ENCODE measurements at regions not wholly inside any gene's neighbourhood (a gene's known extent, or its start where the extent isn't known, plus 50 kb on each side); places are given as distances from the start of the nearest gene placed in this dataset.

DNA sequence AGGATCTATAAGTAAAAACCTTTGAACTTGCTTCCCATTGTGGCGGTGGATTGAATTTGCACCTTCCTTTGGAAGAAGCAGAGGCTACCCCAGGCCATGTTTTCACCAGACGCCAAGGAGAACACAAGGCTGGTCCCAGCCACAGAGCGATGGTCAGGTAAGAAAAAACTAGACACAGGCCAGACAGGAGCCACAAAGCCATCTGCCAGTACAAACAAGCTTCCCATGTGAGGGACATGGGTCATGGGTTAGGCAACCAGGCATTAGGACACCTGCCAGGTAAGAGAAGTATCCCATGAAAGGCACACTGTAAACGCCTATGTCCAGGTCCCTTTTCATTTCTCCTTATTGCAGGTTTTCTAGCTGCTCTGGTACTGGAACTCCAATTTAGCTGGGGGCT is 190.2 kb downstream of the KLF13 start:
- H3K4me3 ChIP-seq (ENCODE audit: severe bottlenecking): no peak overlapping the region
- H3K27ac ChIP-seq (ENCODE audit: poor library complexity, severe bottlenecking): no peak overlapping the region
- H3K9me3 ChIP-seq (ENCODE audit: severe bottlenecking): no peaks in the 10 kb centered on the region
- no peak for ATAC-seq (ENCODE audit: low read depth)
- TF ChIP-seq, protein P1, sequence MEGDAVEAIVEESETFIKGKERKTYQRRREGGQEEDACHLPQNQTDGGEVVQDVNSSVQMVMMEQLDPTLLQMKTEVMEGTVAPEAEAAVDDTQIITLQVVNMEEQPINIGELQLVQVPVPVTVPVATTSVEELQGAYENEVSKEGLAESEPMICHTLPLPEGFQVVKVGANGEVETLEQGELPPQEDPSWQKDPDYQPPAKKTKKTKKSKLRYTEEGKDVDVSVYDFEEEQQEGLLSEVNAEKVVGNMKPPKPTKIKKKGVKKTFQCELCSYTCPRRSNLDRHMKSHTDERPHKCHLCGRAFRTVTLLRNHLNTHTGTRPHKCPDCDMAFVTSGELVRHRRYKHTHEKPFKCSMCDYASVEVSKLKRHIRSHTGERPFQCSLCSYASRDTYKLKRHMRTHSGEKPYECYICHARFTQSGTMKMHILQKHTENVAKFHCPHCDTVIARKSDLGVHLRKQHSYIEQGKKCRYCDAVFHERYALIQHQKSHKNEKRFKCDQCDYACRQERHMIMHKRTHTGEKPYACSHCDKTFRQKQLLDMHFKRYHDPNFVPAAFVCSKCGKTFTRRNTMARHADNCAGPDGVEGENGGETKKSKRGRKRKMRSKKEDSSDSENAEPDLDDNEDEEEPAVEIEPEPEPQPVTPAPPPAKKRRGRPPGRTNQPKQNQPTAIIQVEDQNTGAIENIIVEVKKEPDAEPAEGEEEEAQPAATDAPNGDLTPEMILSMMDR (IDR thresholded peaks at IDR 0.05; ENCODE audit: poor library complexity, severe bottlenecking): no peak
- no peaks in the 10 kb centered on the region for H3K4me1 ChIP-seq (ENCODE audit: insufficient read depth, poor library complexity, severe bottlenecking)
- H3K36me3 ChIP-seq (ENCODE audit: low read depth): no peaks in the 10 kb centered on the region
- peaks cover 10% of the 10 kb centered on the region for H3K27me3 ChIP-seq (ENCODE audit: insufficient read depth, poor library complexity, severe bottlenecking)
- DNase-seq (ENCODE audit: low spot score): no peak

DNA sequence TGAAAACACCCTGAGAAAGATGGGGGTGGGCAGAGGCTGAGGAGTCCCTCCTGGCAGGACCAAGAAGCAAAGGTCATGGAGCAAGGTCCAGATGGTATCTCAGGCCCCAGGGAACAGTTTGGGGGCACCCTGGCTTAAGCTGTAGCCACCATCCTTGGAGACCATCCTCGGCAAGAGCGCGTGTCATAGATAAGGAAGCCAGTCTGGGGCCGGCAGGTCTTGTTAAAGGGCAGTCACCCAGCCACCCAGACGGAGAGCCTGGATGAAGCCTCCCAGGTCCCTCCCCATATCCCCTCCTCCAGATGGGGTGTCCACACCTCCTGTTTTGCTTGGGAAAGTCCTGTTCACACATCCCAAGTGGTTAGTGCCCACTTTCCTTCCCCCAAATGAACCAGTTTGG is 191.1 kb downstream of the KLF13 start:
- Histone ChIP-seq H3K36me3 (ENCODE audit: low read depth) (no peaks in the 10 kb centered on the region), H3K27me3 (ENCODE audit: insufficient read depth, poor library complexity, severe bottlenecking) (peaks cover 6% of the 10 kb centered on the region), H3K4me3 (ENCODE audit: severe bottlenecking) (no peak overlapping the region), H3K4me1 (ENCODE audit: insufficient read depth, poor library complexity, severe bottlenecking) (no peaks in the 10 kb centered on the region), H3K9me3 (ENCODE audit: severe bottlenecking) (no peaks in the 10 kb centered on the region), H3K27ac (ENCODE audit: poor library complexity, severe bottlenecking) (no peak overlapping the region)
- DNase-seq (ENCODE audit: low spot score) (no peak), ATAC-seq (ENCODE audit: low read depth) (no peak)
- TF ChIP-seq, protein P1 (IDR thresholded peaks at IDR 0.05; ENCODE audit: poor library complexity, severe bottlenecking): no peak

DNA sequence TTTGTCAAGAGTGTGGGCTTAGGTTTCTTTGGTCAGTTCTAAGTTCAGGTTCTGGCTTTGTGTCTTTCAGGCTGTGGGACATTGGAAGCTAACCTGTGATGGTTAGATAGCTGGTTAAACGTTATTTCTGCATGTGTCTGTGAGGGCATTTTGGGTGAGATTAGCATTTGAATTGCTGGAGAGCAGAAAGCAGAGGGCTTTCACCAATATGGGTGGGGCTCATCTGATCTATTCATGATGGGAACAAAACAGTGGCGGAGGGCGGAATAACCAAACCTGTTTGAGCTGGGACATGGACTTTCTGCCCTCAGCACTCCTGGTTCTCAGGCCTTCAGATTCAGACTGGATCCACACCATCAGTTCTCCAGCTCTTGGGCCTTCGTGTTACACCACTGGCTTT is 195.4 kb downstream of the KLF13 start:
- DNase-seq (ENCODE audit: low spot score) (no peak), ATAC-seq (ENCODE audit: low read depth) (no peak)
- H3K9me3 ChIP-seq (ENCODE audit: severe bottlenecking): no peaks in the 10 kb centered on the region
- H3K4me1 ChIP-seq (ENCODE audit: insufficient read depth, poor library complexity, severe bottlenecking): no peaks in the 10 kb centered on the region
- TF ChIP-seq, protein P1 (IDR thresholded peaks at IDR 0.05; ENCODE audit: poor library complexity, severe bottlenecking): no peak
- H3K27ac ChIP-seq (ENCODE audit: poor library complexity, severe bottlenecking): no peak overlapping the region
- no peaks in the 10 kb centered on the region for H3K36me3 ChIP-seq (ENCODE audit: low read depth)
- no peak overlapping the region for H3K4me3 ChIP-seq (ENCODE audit: severe bottlenecking)
- H3K27me3 ChIP-seq (ENCODE audit: insufficient read depth, poor library complexity, severe bottlenecking): peaks cover 5% of the 10 kb centered on the region

DNA sequence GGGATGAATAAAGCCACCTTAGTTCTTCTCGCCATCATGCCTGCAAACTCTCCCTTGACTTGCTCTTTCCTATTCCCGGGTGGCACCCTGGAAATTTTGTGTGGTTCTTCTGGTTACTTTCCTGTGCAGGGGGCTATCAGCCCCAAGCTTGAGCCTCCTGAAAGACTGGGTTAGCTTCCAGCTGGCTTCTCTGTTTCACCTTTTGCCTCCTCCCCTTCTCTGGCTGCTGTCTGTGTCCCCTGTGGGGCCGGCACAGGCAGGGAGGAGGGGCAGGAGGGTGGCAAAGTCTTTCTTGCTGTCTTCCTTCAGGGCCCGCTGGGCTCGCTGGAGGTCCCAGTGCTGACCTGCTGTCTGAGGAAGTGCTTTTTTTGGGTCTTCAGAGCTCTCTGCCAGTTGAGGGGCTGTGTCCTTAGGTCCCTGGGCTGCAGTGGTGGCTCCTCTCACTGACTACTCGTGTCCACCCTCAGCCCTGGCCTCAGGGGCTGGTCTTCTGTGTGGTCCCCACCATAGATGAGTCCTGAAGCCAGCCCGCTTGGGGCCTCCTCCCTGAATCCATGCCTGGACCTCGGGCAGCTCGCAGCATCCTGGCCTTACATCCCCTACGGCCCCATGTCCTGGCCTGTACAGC is 196.5 kb downstream of the KLF13 start:
- no peak for DNase-seq (ENCODE audit: low spot score)
- Histone ChIP-seq H3K4me1 (ENCODE audit: insufficient read depth, poor library complexity, severe bottlenecking) (no peaks in the 10 kb centered on the region), H3K4me3 (ENCODE audit: severe bottlenecking) (no peak overlapping the region), H3K27me3 (ENCODE audit: insufficient read depth, poor library complexity, severe bottlenecking) (peaks cover 5% of the 10 kb centered on the region), H3K27ac (ENCODE audit: poor library complexity, severe bottlenecking) (no peak overlapping the region), H3K9me3 (ENCODE audit: severe bottlenecking) (no peaks in the 10 kb centered on the region), H3K36me3 (ENCODE audit: low read depth) (no peaks in the 10 kb centered on the region)
- TF ChIP-seq, protein P1 (IDR thresholded peaks at IDR 0.05; ENCODE audit: poor library complexity, severe bottlenecking): no peak
- no peak for ATAC-seq (ENCODE audit: low read depth)

DNA sequence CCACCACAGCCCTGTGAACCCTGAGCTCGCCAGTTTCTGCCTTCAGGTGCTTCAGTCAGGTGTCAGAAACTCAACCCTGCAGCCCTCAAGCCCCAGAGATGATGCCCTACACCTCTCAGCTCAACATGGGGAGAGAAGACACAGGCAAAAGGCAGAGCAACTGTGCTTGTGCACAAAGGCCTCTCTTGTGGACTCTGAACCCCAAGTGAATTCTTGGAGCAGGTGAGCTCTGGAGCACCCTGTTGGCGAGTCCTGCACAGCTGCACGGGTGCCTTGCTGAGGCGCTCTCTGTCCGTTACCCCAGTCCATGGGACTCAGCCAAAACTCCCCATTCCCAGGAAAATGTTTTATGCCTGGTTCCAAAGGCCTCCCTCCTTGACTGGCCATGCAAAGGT is 197.0 kb downstream of the KLF13 start:
- Histone ChIP-seq H3K36me3 (ENCODE audit: low read depth) (no peaks in the 10 kb centered on the region), H3K4me3 (ENCODE audit: severe bottlenecking) (no peak overlapping the region), H3K27ac (ENCODE audit: poor library complexity, severe bottlenecking) (no peak overlapping the region), H3K27me3 (ENCODE audit: insufficient read depth, poor library complexity, severe bottlenecking) (peaks cover 5% of the 10 kb centered on the region), H3K9me3 (ENCODE audit: severe bottlenecking) (no peaks in the 10 kb centered on the region), H3K4me1 (ENCODE audit: insufficient read depth, poor library complexity, severe bottlenecking) (no peaks in the 10 kb centered on the region)
- TF ChIP-seq, protein P1 (IDR thresholded peaks at IDR 0.05; ENCODE audit: poor library complexity, severe bottlenecking): no peak
- ATAC-seq (ENCODE audit: low read depth): no peak
- no peak for DNase-seq (ENCODE audit: low spot score)
